A549 (cell line): ENCODE measurements at regions not wholly inside any gene's neighbourhood (a gene's known extent, or its start where the extent isn't known, plus 50 kb on each side); places are given as distances from the start of the nearest gene placed in this dataset.
"Not testable (repeated sequence)": the region's sequence is repeated elsewhere in the genome, so short reads cannot be mapped to it uniquely, and the experiment has no call there.

ENCODE experiments used
- CTCF ChIP-seq: fragments of >200 bp; sonication (Bioruptor Twin); formaldehyde crosslinking; IDR thresholded peaks from 3 replicates; pipeline ENCODE4 v1.5.1; 2016
- ELK1 ChIP-seq: fragments of 150-350 bp; IDR thresholded peaks from 2 replicates; pipeline ENCODE4 v1.6.1; 2014; ENCODE audit warnings: low read depth, mild to moderate bottlenecking, low read length
- JUN ChIP-seq, 2 experiments: fragments of >200 bp; sonication (Bioruptor Twin); formaldehyde crosslinking; IDR thresholded peaks; 2 replicates in 1 of 2; 3 replicates in 1 of 2; pipeline ENCODE4 v1.6.1; 2016 to 2017
- MYC ChIP-seq: IDR thresholded peaks from 2 replicates; pipeline ENCODE4 v1.6.1; 2012; ENCODE audit warnings: mild to moderate bottlenecking, inconsistent platforms, low read length, improper control_type of control experiment, borderline replicate concordance
- REST ChIP-seq: fragments of 200-600 bp; sonication (generic); IDR thresholded peaks from 2 replicates; pipeline ENCODE4 v1.6.1; 2016; ENCODE audit warnings: antibody characterized with exemption, mild to moderate bottlenecking, moderate library complexity
- RNF2 ChIP-seq: fragments of 200-600 bp; sonication (generic); IDR thresholded peaks from 2 replicates; pipeline ENCODE4 v1.6.1; 2016; ENCODE audit warnings: low read depth, mild to moderate bottlenecking, antibody characterized with exemption, moderate library complexity, borderline replicate concordance
- ZC3H11A ChIP-seq: fragments of 450-650 bp; IDR thresholded peaks from 2 replicates; pipeline ENCODE4 v1.6.1; 2014; ENCODE audit warnings: antibody characterized with exemption, mild to moderate bottlenecking

DNA sequence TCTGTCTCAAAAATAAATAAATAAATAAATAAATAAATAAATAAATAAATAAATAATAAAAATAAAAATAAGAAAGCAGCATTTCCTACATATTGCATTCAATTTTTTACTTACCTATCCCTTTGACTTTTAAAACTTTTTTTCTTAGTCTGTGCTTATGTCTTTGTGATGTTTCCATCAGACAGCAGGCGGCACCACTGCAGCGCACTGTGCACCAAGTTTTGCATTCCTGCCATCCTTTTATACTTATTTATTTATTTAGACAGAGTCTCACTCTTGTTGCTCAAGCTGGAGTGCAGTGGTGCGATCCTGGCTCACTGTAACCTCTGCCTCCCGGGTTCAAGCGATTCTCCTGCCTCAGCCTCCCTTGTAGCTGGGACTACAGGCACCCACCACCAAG, 132.6 kb downstream of the SPATA31A6 start:
- TF ChIP-seq CTCF; ELK1; RNF2; REST; MYC; ZC3H11A; JUN (IDR thresholded peaks at IDR 0.05): not testable (repeated sequence)
